ENCODE measurements at regions not wholly inside any gene's neighbourhood (a gene's known extent, or its start where the extent isn't known, plus 50 kb on each side); places are given as distances from the start of the nearest gene placed in this dataset.

DNA sequence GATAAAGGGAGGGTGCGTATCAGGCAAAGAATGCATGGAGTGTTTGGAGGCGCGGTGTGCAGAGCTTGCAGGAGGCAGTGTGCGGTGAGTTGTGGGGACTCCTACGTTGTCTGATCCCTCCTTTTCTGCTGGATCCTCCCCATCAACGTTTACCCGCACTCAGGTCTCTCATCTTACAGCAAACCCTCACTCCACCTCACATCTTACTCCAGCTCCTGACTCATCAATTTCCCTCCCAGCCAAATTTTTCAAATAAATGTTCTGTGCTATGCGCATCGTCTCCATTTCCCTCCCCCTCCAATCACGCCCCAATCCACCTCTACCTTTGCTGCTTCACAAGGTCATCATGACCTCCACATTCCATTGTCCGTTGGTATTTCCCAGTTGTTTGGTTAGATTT lies 138.9 kb upstream of the KLF4 start:
- Mint-ChIP-seq H3K36me3 (ENCODE audit: low read depth) (no peaks in the 10 kb centered on the region), H3K4me3 (no peak overlapping the region), H3K9me3 (no peaks in the 10 kb centered on the region), H3K27me3 (ENCODE audit: low read depth) (no peaks in the 10 kb centered on the region), H3K27ac (no peak overlapping the region), H3K4me1 (ENCODE audit: low read depth) (no peaks in the 10 kb centered on the region)
- no peak for DNase-seq (ENCODE audit: low spot score)

GRCh38 chr9:107627781-107628180 lies 138.2 kb upstream of the KLF4 start:
- Mint-ChIP-seq H3K27ac (no peak overlapping the region), H3K4me3 (no peak overlapping the region), H3K9me3 (no peaks in the 10 kb centered on the region), H3K27me3 (ENCODE audit: low read depth) (no peaks in the 10 kb centered on the region), H3K4me1 (ENCODE audit: low read depth) (no peaks in the 10 kb centered on the region), H3K36me3 (ENCODE audit: low read depth) (no peaks in the 10 kb centered on the region)
- DNase-seq (ENCODE audit: low spot score), result no peak

DNA sequence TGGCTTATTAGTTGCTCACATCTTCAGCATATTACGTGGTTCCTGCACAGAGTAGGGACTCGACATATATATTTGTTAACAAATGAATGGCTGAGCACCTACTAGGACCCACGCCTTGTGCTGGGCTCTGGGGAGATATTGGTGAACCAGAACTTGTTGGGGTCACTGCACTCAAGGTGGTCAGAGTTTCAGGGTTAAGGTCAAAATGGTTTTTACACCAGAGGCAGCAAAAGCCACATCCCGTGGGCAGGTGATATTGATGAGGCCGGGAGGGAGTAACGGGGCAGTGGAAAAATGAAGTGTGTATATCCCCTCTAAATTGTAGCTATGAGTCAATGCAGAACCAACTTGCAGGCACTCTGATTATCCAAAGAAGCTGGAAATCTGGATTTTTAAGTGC lies 136.5 kb upstream of the KLF4 start:
- no peaks in the 10 kb centered on the region for H3K4me1 Mint-ChIP-seq (ENCODE audit: low read depth)

DNA sequence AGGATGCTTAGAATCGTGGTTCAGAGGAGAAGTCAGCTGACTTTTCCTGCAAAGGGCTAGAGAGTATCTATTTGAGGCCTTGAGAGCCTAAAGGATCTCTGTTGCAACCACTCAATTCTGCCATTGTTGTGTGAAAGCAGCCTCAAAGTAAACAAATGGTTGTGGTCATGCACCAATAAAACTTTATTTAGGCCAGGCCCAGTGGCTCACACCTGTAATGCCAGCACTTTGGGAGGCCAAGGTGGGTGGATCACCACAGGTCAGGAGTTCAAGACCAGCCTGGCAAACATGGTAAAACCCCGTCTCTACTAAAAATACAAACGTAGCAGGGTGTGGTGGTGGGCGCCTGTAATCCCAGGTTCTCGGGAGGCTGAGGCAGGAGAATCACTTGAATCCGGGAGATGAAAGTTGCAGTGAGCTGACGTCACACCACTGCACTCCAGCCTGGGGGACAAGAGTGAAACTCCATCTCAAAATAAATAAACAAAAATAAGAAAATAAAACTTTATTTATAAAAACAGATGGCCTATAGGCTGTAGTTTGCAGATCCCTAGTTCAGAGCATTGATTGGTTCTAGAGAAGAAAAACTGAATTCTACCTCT lies 135.9 kb upstream of the KLF4 start:
- no peaks in the 10 kb centered on the region for H3K36me3 Mint-ChIP-seq (ENCODE audit: low read depth)
- DNase-seq (ENCODE audit: low spot score), result no peak
- no peaks in the 10 kb centered on the region for H3K27me3 Mint-ChIP-seq (ENCODE audit: low read depth)
- no peak overlapping the region for H3K4me3 Mint-ChIP-seq
- no peak overlapping the region for H3K27ac Mint-ChIP-seq
- no peaks in the 10 kb centered on the region for H3K9me3 Mint-ChIP-seq
- no peaks in the 10 kb centered on the region for H3K4me1 Mint-ChIP-seq (ENCODE audit: low read depth)

More for the DNA sequence above, 136.5 kb upstream of the KLF4 start:
- Mint-ChIP-seq H3K27ac (no peak overlapping the region), H3K36me3 (ENCODE audit: low read depth) (no peaks in the 10 kb centered on the region), H3K4me3 (no peak overlapping the region), H3K9me3 (no peaks in the 10 kb centered on the region), H3K27me3 (ENCODE audit: low read depth) (no peaks in the 10 kb centered on the region)
- DNase-seq (ENCODE audit: low spot score), result no peak

DNA sequence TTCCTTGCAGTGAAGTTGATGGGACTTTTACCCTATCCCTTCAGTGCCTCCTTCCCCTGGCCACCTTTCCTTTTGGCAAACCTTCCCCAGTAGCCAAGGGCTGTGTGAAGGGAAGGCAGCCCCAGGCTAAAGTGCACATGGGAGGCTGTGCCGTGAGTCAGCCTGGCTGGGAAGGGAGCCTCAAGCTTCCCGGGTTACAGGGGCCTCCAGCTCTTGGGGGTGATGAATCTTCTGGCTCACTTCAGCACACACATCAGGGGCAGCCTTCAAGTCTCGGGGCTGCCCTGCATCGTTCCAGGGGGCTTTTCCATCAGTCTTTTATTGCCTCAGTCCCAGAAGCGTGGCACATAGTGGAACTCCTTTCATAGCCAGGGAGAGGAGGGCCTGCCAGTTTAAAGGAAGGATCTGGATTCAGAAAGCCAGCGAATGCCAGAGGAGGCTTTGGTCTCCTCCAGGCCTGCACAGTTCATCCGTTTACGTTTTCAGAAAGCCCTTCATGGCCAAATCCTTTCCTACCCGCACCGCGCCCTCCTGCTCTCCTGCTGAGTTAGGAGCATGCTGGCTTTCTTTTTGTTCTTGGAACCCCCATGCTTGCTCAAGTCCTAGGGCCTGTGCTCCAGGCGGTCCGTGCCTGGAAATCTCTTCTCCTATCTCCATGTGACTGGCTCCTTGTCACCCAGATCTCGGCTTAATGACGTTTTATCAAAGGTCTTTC lies 134.8 kb upstream of the KLF4 start:
- DNase-seq (ENCODE audit: low spot score), result no peak
- no peaks in the 10 kb centered on the region for H3K4me1 Mint-ChIP-seq (ENCODE audit: low read depth)
- H3K36me3 Mint-ChIP-seq (ENCODE audit: low read depth), result no peaks in the 10 kb centered on the region
- H3K27ac Mint-ChIP-seq, result no peak overlapping the region
- no peaks in the 10 kb centered on the region for H3K9me3 Mint-ChIP-seq
- no peaks in the 10 kb centered on the region for H3K27me3 Mint-ChIP-seq (ENCODE audit: low read depth)
- no peak overlapping the region for H3K4me3 Mint-ChIP-seq

DNA sequence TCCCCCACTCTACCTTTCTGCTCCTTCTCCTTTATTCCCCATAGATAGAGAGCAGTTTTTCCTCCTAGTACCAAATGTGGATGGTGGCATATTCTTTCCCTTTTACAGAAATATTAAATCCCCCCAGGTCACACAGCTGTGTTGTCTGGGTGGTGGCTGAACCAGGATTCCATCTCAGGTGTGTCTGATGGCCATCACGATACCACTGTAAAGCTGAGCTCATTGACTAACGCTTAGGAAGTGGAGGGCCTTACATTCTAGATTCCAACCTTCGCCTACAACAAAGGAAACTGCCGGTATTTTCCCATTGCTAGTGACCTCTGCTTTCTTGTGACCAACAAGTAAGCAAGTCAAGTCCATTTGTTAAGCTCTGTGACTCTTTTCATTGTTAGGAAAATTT lies 131.9 kb upstream of the KLF4 start:
- Mint-ChIP-seq H3K9me3 (no peaks in the 10 kb centered on the region), H3K36me3 (ENCODE audit: low read depth) (no peaks in the 10 kb centered on the region), H3K27me3 (ENCODE audit: low read depth) (no peaks in the 10 kb centered on the region), H3K4me1 (ENCODE audit: low read depth) (no peaks in the 10 kb centered on the region), H3K4me3 (no peak overlapping the region), H3K27ac (no peak overlapping the region)
- DNase-seq (ENCODE audit: low spot score), result no peak

- H3K27me3 Mint-ChIP-seq (ENCODE audit: low read depth), result no peaks in the 10 kb centered on the region
Observed at GRCh38 chr9:107620801-107621200, 131.2 kb upstream of the KLF4 start.

DNA sequence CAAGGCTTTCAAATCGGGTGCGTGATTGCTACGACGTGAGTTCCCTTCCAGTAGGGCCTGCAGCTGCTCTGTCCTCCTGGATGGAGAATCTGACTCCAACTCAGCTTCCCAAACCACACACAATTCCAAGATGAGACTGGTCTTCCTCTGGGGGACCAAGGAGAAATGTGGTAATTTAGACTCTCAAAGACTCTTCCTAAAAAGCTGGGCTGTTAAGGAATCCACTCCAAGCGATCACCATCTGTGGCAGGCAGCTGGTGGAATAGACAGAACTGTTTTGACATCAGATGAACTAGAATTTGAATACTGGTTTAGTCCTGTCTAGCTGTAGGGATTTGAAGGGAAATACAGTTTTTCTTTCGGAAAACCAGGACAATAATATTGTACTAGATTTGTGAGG lies 130.7 kb upstream of the KLF4 start:
- Mint-ChIP-seq H3K4me1 (ENCODE audit: low read depth) (no peaks in the 10 kb centered on the region), H3K27ac (no peak overlapping the region), H3K4me3 (no peak overlapping the region), H3K27me3 (ENCODE audit: low read depth) (no peaks in the 10 kb centered on the region), H3K9me3 (no peaks in the 10 kb centered on the region), H3K36me3 (ENCODE audit: low read depth) (no peaks in the 10 kb centered on the region)
- DNase-seq (ENCODE audit: low spot score), result no peak

More at GRCh38 chr9:107620801-107621200, 131.2 kb upstream of the KLF4 start:
- Mint-ChIP-seq H3K27ac (no peak overlapping the region), H3K9me3 (no peaks in the 10 kb centered on the region), H3K4me1 (ENCODE audit: low read depth) (no peaks in the 10 kb centered on the region), H3K36me3 (ENCODE audit: low read depth) (no peaks in the 10 kb centered on the region), H3K4me3 (no peak overlapping the region)
- no peak for DNase-seq (ENCODE audit: low spot score)

- Mint-ChIP-seq H3K9me3 (no peaks in the 10 kb centered on the region), H3K36me3 (ENCODE audit: low read depth) (no peaks in the 10 kb centered on the region), H3K4me1 (ENCODE audit: low read depth) (no peaks in the 10 kb centered on the region), H3K27ac (no peak overlapping the region), H3K27me3 (ENCODE audit: low read depth) (no peaks in the 10 kb centered on the region), H3K4me3 (no peak overlapping the region)
- DNase-seq (ENCODE audit: low spot score), result no peak
Observed at GRCh38 chr9:107615321-107615720, 125.8 kb upstream of the KLF4 start.

DNA sequence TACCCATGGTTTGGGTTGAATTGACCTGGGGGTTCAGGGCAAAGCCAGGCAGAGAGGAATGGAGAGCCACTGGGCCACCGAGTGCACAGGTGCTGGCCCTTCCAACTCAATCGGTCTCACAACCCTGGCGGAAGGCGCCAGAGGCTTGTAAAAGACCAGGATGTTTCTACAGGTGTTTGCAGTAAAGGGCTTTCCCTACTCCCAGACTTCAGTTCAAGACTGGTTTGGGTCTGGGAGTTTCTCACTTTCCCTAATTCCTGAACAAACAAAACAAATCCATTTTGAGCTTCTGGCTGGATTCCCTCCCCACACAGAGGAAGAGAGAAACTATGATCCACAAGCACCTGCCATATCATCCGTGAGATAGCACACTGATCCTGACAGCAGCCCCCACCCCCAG lies 125.2 kb upstream of the KLF4 start:
- H3K27me3 Mint-ChIP-seq (ENCODE audit: low read depth), result no peaks in the 10 kb centered on the region
- no peak overlapping the region for H3K27ac Mint-ChIP-seq
- no peaks in the 10 kb centered on the region for H3K4me1 Mint-ChIP-seq (ENCODE audit: low read depth)
- H3K9me3 Mint-ChIP-seq, result no peaks in the 10 kb centered on the region
- no peak overlapping the region for H3K4me3 Mint-ChIP-seq
- H3K36me3 Mint-ChIP-seq (ENCODE audit: low read depth), result no peaks in the 10 kb centered on the region
- DNase-seq (ENCODE audit: low spot score), result no peak

GRCh38 chr9:107613321-107613720 lies 123.8 kb upstream of the KLF4 start:
- H3K9me3 Mint-ChIP-seq, result no peaks in the 10 kb centered on the region
- no peak for DNase-seq (ENCODE audit: low spot score)
- H3K36me3 Mint-ChIP-seq (ENCODE audit: low read depth), result no peaks in the 10 kb centered on the region
- H3K27ac Mint-ChIP-seq, result no peak overlapping the region
- no peak overlapping the region for H3K4me3 Mint-ChIP-seq
- H3K4me1 Mint-ChIP-seq (ENCODE audit: low read depth), result no peaks in the 10 kb centered on the region
- H3K27me3 Mint-ChIP-seq (ENCODE audit: low read depth), result no peaks in the 10 kb centered on the region

DNA sequence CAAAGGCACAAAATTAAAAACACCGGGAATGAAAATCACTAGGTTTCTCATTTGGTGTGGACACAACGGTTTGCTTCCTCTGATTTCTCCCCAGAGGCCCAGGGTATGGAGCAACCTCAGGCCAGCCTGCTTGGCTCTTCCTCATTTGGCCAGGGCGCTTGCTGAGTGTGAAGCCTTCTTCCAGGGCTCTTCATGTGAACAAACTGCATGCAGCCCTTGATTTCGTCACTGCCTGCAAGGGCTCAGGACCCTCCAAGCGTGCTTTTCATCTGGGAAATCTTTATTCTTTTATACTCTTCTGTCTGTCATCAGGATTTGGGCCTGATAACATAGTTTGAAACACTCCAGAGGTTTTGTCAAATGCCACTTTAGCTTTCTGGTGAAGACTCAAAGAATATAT lies 122.6 kb upstream of the KLF4 start:
- H3K27ac Mint-ChIP-seq, result no peak overlapping the region
- H3K4me1 Mint-ChIP-seq (ENCODE audit: low read depth), result no peaks in the 10 kb centered on the region
- DNase-seq (ENCODE audit: low spot score), result no peak
- H3K4me3 Mint-ChIP-seq, result no peak overlapping the region
- H3K9me3 Mint-ChIP-seq, result no peaks in the 10 kb centered on the region
- no peaks in the 10 kb centered on the region for H3K27me3 Mint-ChIP-seq (ENCODE audit: low read depth)
- no peaks in the 10 kb centered on the region for H3K36me3 Mint-ChIP-seq (ENCODE audit: low read depth)

DNA sequence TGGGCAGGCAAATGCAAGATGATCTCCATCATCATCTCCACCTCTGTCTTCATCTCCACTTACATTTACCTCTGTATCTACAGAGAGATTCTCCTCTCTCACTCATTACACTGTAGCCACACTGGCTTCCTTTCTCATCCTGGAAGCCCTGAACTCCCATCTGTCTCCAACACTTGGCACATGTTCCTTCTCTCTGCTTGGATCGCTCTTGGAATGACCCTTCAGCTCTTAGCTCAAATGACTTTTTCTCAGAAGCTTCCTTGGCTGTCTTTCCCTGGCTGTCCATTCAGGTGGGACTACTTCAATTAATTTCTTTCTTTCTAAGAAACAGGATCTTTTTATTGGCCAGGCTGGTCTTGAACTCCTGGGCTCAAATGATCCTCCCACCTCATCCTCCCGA lies 120.0 kb upstream of the KLF4 start:
- Mint-ChIP-seq H3K4me1 (ENCODE audit: low read depth) (no peaks in the 10 kb centered on the region), H3K27ac (no peak overlapping the region), H3K27me3 (ENCODE audit: low read depth) (no peaks in the 10 kb centered on the region), H3K36me3 (ENCODE audit: low read depth) (no peaks in the 10 kb centered on the region), H3K9me3 (no peaks in the 10 kb centered on the region), H3K4me3 (no peak overlapping the region)
- no peak for DNase-seq (ENCODE audit: low spot score)

GRCh38 chr9:107606149-107606790 lies 116.7 kb upstream of the KLF4 start:
- no peaks in the 10 kb centered on the region for H3K9me3 Mint-ChIP-seq
- H3K4me3 Mint-ChIP-seq, result no peak overlapping the region
- H3K36me3 Mint-ChIP-seq (ENCODE audit: low read depth), result no peaks in the 10 kb centered on the region
- H3K27ac Mint-ChIP-seq, result no peak overlapping the region
- DNase-seq (ENCODE audit: low spot score), result no peak
- H3K27me3 Mint-ChIP-seq (ENCODE audit: low read depth), result no peaks in the 10 kb centered on the region
- no peaks in the 10 kb centered on the region for H3K4me1 Mint-ChIP-seq (ENCODE audit: low read depth)

Data from T-helper 2 cell treated with Interferon-gamma antibody and Interleukin-4, amounts not matched to agents 5 μg/mL and 100 μg/mL, for 36 hours (primary cell).